K562 (cell line): ENCODE measurements at regions not wholly inside any gene's neighbourhood (a gene's known extent, or its start where the extent isn't known, plus 50 kb on each side); places are given as distances from the start of the nearest gene placed in this dataset.

Experiments used
- ATAC-seq: fragments of 200-7000 bp; cut with Tn5 transposase; 3 replicates; pipeline ENCODE4 v1.9.1; 2020; ENCODE audit warnings: moderate library complexity
- BruUV-seq: library from RNA; stranded (reverse); fragments of 400-500 nt; replicated peaks from 2 replicates; lab custom pipeline; 2021; lab: Mats Ljungman, UMichigan
- CTCF ChIA-PET: fragments of 300-600 bp; formaldehyde crosslinking; extraction: SDS; loops from one replicate; lab custom pipeline; 2021; ENCODE audit warnings: low intra/inter-chr PET ratio; lab: Yijun Ruan, JAX
- POLR2A ChIA-PET: fragments of 300-600, 350-650 bp; sonication (Branson Sonifier 250); formaldehyde crosslinking; extraction: SDS; loops from one replicate; lab custom pipeline; 2021; ENCODE audit warnings: antibody characterized with exemption, inconsistent platforms; lab: Yijun Ruan, JAX
- DNase-seq, 4 experiments: peaks; one replicate each; pipeline versions ENCODE4 v3.0.0 to v3.0.0-alpha.2; 2011 to 2018; ENCODE audit warnings: low spot score in 3 of 4, mixed read lengths in 3 of 4; ENCODE audit errors: extremely low read depth in 1 of 4
- FAIRE-seq: peaks from 2 replicates; lab custom pipeline; 2011; peaks lifted over from hg19 to GRCh38; lab: Jason Lieb, UNC
- H2AFZ ChIP-seq: 2 replicates; pipeline ENCODE4 v1.6.0; 2011; ENCODE audit warnings: low read depth, low read length, control low read depth, inconsistent platforms
- H3K27ac ChIP-seq: fragments of 200-600 bp; 3 replicates; pipeline ENCODE4 v1.8.0; 2011; ENCODE audit warnings: low read depth, mild to moderate bottlenecking, control low read depth, inconsistent platforms, low read length, moderate library complexity, mixed read lengths; ENCODE audit errors: extremely low read depth
- H3K27me3 ChIP-seq, 2 experiments: fragments of 300-600 bp in 1 of 2; 2 replicates in 1 of 2; 3 replicates in 1 of 2; pipeline versions ENCODE4 v1.6.0 to v1.8.0; 2011; ENCODE audit warnings: inconsistent platforms in 2 of 2, low read length in 2 of 2, mild to moderate bottlenecking in 1 of 2, mixed read lengths in 1 of 2, moderate library complexity in 1 of 2; ENCODE audit not compliant: control insufficient read depth in 2 of 2, insufficient read depth in 2 of 2
- H3K36me3 ChIP-seq: fragments of 300-600 bp; 3 replicates; pipeline ENCODE4 v1.8.0; 2011; ENCODE audit warnings: mild to moderate bottlenecking, low read length, inconsistent platforms; ENCODE audit not compliant: control insufficient read depth, insufficient read depth
- H3K4me1 ChIP-seq, 2 experiments: fragments of 200-600 bp in 1 of 2; replicated peaks in 1 of 2; 2 replicates in 1 of 2; 3 replicates in 1 of 2; pipeline versions ENCODE4 v1.5.1 to v1.8.0; 2011; ENCODE audit warnings: inconsistent platforms in 2 of 2, low read length in 2 of 2, mild to moderate bottlenecking in 1 of 2, mixed read lengths in 1 of 2, moderate library complexity in 1 of 2; ENCODE audit not compliant: control insufficient read depth in 2 of 2, insufficient read depth in 2 of 2
- H3K4me2 ChIP-seq: 2 replicates; pipeline ENCODE4 v1.6.1; 2011; ENCODE audit warnings: low read length, control low read depth, inconsistent platforms, mixed read lengths; ENCODE audit not compliant: insufficient read depth
- H3K4me3 ChIP-seq: fragments of 200-600 bp; sonication (generic), shearing (Covaris generic); 2 replicates; pipeline ENCODE4 v1.5.1; 2016; ENCODE audit warnings: control low read depth, inconsistent platforms
- H3K79me2 ChIP-seq: fragments of 200-600 bp; 3 replicates; pipeline ENCODE4 v1.8.0; 2011; ENCODE audit warnings: low read length, inconsistent platforms; ENCODE audit not compliant: control insufficient read depth, insufficient read depth
- H3K9ac ChIP-seq, 2 experiments: 2 replicates each; pipeline versions ENCODE4 v1.6.0 to v1.6.1; 2011; ENCODE audit warnings: low read depth in 2 of 2, low read length in 2 of 2, control low read depth in 1 of 2, inconsistent platforms in 1 of 2, mild to moderate bottlenecking in 1 of 2, mixed read lengths in 1 of 2; ENCODE audit not compliant: insufficient read depth in 1 of 2
- H3K9me1 ChIP-seq: one replicate; pipeline ENCODE4 v1.6.0; 2011; ENCODE audit warnings: inconsistent platforms, mild to moderate bottlenecking, low read length, moderate library complexity; ENCODE audit not compliant: control insufficient read depth, insufficient read depth
- H3K9me3 ChIP-seq: replicated peaks from 2 replicates; pipeline ENCODE4 v1.5.1; 2011; ENCODE audit warnings: low read depth, low read length, inconsistent platforms; ENCODE audit not compliant: control insufficient read depth, insufficient read depth
- H4K20me1 ChIP-seq: replicated peaks from 2 replicates; pipeline ENCODE4 v1.6.1; 2011; ENCODE audit warnings: low read length, inconsistent platforms, mixed read lengths; ENCODE audit not compliant: control insufficient read depth, insufficient read depth
- CEBPG ChIP-seq, 3 experiments: fragments of 200-800 bp in 1 of 3; sonication (Bioruptor generic) in 1 of 3; sonication (generic) in 1 of 3; formaldehyde crosslinking in 1 of 3; IDR thresholded peaks in 2 of 3; conservative IDR thresholded peaks in 1 of 3; 2 replicates each; pipeline versions ENCODE4 v1.6.1 to v1.8.0; 2016 to 2022; ENCODE audit warnings: missing compliant biosample characterization in 2 of 3, missing genetic modification characterization in 2 of 3, mild to moderate bottlenecking in 1 of 3, missing genetic modification reagents in 1 of 3
- ZNF318 ChIP-seq, 2 experiments: fragments of 450-650 bp; IDR thresholded peaks; 2 replicates each; pipeline ENCODE4 v1.6.1; 2016; ENCODE audit warnings: mild to moderate bottlenecking in 2 of 2, borderline replicate concordance in 1 of 2, low read depth in 1 of 2, moderate library complexity in 1 of 2
- whole genome bisulfite sequencing: fragments of 100-300 bp; shearing (Covaris generic); methylation state at CpG from one replicate; pipeline ENCODE4 v1.1.6; 2016; ENCODE audit warnings: low coverage, mixed read lengths; ENCODE audit not compliant: insufficient coverage; ENCODE audit errors: missing lambda C conversion rate; 5-methylcytosine and 5-hydroxymethylcytosine counted together
- in situ Hi-C: fragments of 300-500 bp; cut with MboI; formaldehyde crosslinking; loops from 4 replicates; pipeline ENCODE4 v1.15.0; 2018; ENCODE audit warnings: inconsistent platforms, mixed read lengths
- intact Hi-C: fragments of 100-400 bp; cut with micrococcal nuclease; formaldehyde crosslinking; loops from 2 replicates; pipeline ENCODE4 v1.14.2; 2022

DNA sequence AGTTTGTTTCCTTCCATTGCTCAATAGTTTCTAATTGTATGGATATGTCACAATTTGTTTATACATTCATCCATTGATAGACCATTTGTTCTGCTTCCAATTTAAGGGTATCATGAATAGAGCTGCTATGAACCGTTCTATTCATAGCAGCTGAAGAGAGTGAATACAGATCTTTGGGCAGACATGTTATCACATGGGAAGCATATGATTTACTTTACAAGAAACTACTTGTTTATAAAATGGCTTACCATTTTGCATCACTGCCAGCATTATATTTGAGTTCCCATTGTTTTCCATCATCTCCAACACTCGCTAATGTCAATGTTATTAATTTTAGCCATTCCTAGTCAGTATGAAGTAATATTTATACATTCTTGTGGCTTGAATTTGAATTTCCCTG lies 549.0 kb downstream of the MAT2B start:
- CTCF ChIA-PET, result no interaction called here
- WGBS, result 12% methylated on average over 2 of the region's 2 CpGs
- no TSS peak for BruUV-seq
- Histone ChIP-seq H2AFZ (no peak overlapping the region), H3K4me2 (no peak overlapping the region), H3K27me3 (no peaks in the 10 kb centered on the region), H3K27ac (no peak overlapping the region), H3K79me2 (no peaks in the 10 kb centered on the region), H3K9ac (no peak overlapping the region), H4K20me1 (no peaks in the 10 kb centered on the region), H3K4me3 (no peak overlapping the region), H3K9me1 (no peaks in the 10 kb centered on the region), H3K4me1 (no peaks in the 10 kb centered on the region), H3K9me3 (no peaks in the 10 kb centered on the region), H3K36me3 (no peaks in the 10 kb centered on the region)
- intact Hi-C loops, result no loop called here
- no peak for DNase-seq
- ATAC-seq, result no peak
- FAIRE-seq, result no peak
- POLR2A ChIA-PET, result no interaction called here
- TF ChIP-seq CEBPG (CRISPR knock-in tag; IDR thresholded peaks at IDR 0.05), result no peak
- 0 out of 4 replicates have a peak, but pooled peaks of 1 of the 2 experiments have one; percentile 17 for TF ChIP-seq CEBPG (tag; conservative IDR thresholded peaks at IDR 0.05 in 1 of 2, IDR thresholded peaks at IDR 0.05 in 1 of 2)
- TF ChIP-seq ZNF318 (IDR thresholded peaks at IDR 0.05; ENCODE audit: borderline replicate concordance in 1 of 2, low read depth in 1 of 2), result no peak
- in situ Hi-C loops, result no loop called here
